ENCODE measurements at regions not wholly inside any gene's neighbourhood (a gene's known extent, or its start where the extent isn't known, plus 50 kb on each side); places are given as distances from the start of the nearest gene placed in this dataset.

GRCh38 chrX:35680940-35681346, 117.2 kb upstream of the MAGEB16 start:
- Histone ChIP-seq H3K27ac (no peak overlapping the region), H3K9me2 (ENCODE audit: insufficient read depth) (no peaks in the 10 kb centered on the region), H3K79me2 (ENCODE audit: low read depth) (no peaks in the 10 kb centered on the region), H4K20me1 (ENCODE audit: insufficient read depth) (no peaks in the 10 kb centered on the region), H3K9me3 (ENCODE audit: insufficient read depth, low read depth) (no peaks in the 10 kb centered on the region), H3K27me3 (ENCODE audit: insufficient read depth, low read depth) (no peaks in the 10 kb centered on the region), H3K4me3 (no peak overlapping the region), H3F3A (ENCODE audit: insufficient read depth, low read depth) (no peaks in the 10 kb centered on the region), H3K4me1 (replicated peaks; ENCODE audit: insufficient read depth) (no peaks in the 10 kb centered on the region), H2AFZ (no peak overlapping the region), H3K4me2 (no peak overlapping the region), H3K36me3 (ENCODE audit: low read depth) (no peaks in the 10 kb centered on the region)
- CTCF ChIA-PET, result no interaction called here
- POLR2A ChIA-PET (ENCODE audit: unreplicated experiment), result no interaction called here
- intact Hi-C loops (cut with micrococcal nuclease; ENCODE audit: unreplicated experiment), result no loop called here
- TF ChIP-seq CTCF (conservative IDR thresholded peaks at IDR 0.05), result no peak
- TF ChIP-seq EZH2 (IDR thresholded peaks at IDR 0.05; ENCODE audit: low read depth), result no peak
- BruUV-seq (replicated peaks), result no TSS peak
- no peak for DNase-seq

GRCh38 chrX:35682476-35682875, 115.7 kb upstream of the MAGEB16 start:
- DNase-seq, result no peak
- no peaks in the 10 kb centered on the region for H3K27me3 ChIP-seq (ENCODE audit: insufficient read depth, low read depth)
- CTCF ChIA-PET, result no interaction called here
- no peaks in the 10 kb centered on the region for H3F3A ChIP-seq (ENCODE audit: insufficient read depth, low read depth)
- no peak overlapping the region for H3K4me2 ChIP-seq
- no peaks in the 10 kb centered on the region for H3K4me1 ChIP-seq (replicated peaks; ENCODE audit: insufficient read depth)
- no peaks in the 10 kb centered on the region for H3K9me2 ChIP-seq (ENCODE audit: insufficient read depth)
- H3K27ac ChIP-seq, result no peak overlapping the region
- no peaks in the 10 kb centered on the region for H4K20me1 ChIP-seq (ENCODE audit: insufficient read depth)
- H3K79me2 ChIP-seq (ENCODE audit: low read depth), result no peaks in the 10 kb centered on the region
- no peak overlapping the region for H3K4me3 ChIP-seq
- BruUV-seq (replicated peaks), result no TSS peak
- H2AFZ ChIP-seq, result no peak overlapping the region
- TF ChIP-seq EZH2 (IDR thresholded peaks at IDR 0.05; ENCODE audit: low read depth) (no peak), CTCF (conservative IDR thresholded peaks at IDR 0.05) (no peak)
- no peaks in the 10 kb centered on the region for H3K36me3 ChIP-seq (ENCODE audit: low read depth)
- intact Hi-C loops (cut with micrococcal nuclease; ENCODE audit: unreplicated experiment), result no loop called here
- H3K9me3 ChIP-seq (ENCODE audit: insufficient read depth, low read depth), result no peaks in the 10 kb centered on the region
- POLR2A ChIA-PET (ENCODE audit: unreplicated experiment), result no interaction called here

GRCh38 chrX:35696760-35697234, 101.3 kb upstream of the MAGEB16 start:
- POLR2A ChIA-PET (ENCODE audit: unreplicated experiment), result no interaction called here
- Histone ChIP-seq H3K27ac (no peak overlapping the region), H3K9me2 (ENCODE audit: insufficient read depth) (no peaks in the 10 kb centered on the region), H3K4me1 (replicated peaks; ENCODE audit: insufficient read depth) (no peaks in the 10 kb centered on the region), H3F3A (ENCODE audit: insufficient read depth, low read depth) (no peaks in the 10 kb centered on the region), H4K20me1 (ENCODE audit: insufficient read depth) (no peaks in the 10 kb centered on the region), H3K4me3 (no peak overlapping the region), H3K27me3 (ENCODE audit: insufficient read depth, low read depth) (no peaks in the 10 kb centered on the region), H3K79me2 (ENCODE audit: low read depth) (no peaks in the 10 kb centered on the region), H3K4me2 (no peak overlapping the region), H2AFZ (no peak overlapping the region), H3K36me3 (ENCODE audit: low read depth) (no peaks in the 10 kb centered on the region), H3K9me3 (ENCODE audit: insufficient read depth, low read depth) (no peaks in the 10 kb centered on the region)
- no TSS peak for BruUV-seq (replicated peaks)
- CTCF ChIA-PET, result no interaction called here
- intact Hi-C loops (cut with micrococcal nuclease; ENCODE audit: unreplicated experiment), result no loop called here
- TF ChIP-seq EZH2 (IDR thresholded peaks at IDR 0.05; ENCODE audit: low read depth) (no peak), CTCF (conservative IDR thresholded peaks at IDR 0.05) (no peak)
- DNase-seq, result no peak
